GM12878 (cell line): ENCODE measurements at regions not wholly inside any gene's neighbourhood (a gene's known extent, or its start where the extent isn't known, plus 50 kb on each side); places are given as distances from the start of the nearest gene placed in this dataset.

Experiments used
- ATAC-seq: fragments of 200-7000 bp; cut with Tn5 transposase; 3 replicates; pipeline ENCODE4 v1.9.1; 2020; ENCODE audit warnings: mild to moderate bottlenecking, moderate library complexity
- BruUV-seq: library from RNA; stranded (reverse); fragments of 400-500 nt; replicated peaks from 2 replicates; lab custom pipeline; 2021; lab: Mats Ljungman, UMichigan
- CTCF ChIA-PET: fragments of 300-600 bp; sonication (Branson Sonifier 250); formaldehyde crosslinking; extraction: SDS; loops from one replicate; lab custom pipeline; 2021; ENCODE audit warnings: inconsistent platforms; lab: Yijun Ruan, JAX
- POLR2A ChIA-PET: fragments of 350-600 bp; formaldehyde crosslinking; extraction: SDS; loops from one replicate; lab custom pipeline; 2021; ENCODE audit warnings: inconsistent platforms; lab: Charles Lee
- RAD21 ChIA-PET: fragments of 300-600 bp; sonication (Branson Sonifier 250); formaldehyde crosslinking; loops from one replicate; lab custom pipeline; 2023; ENCODE audit warnings: antibody characterized with exemption; ENCODE audit not compliant: unreplicated experiment; lab: Charles Lee
- SMC1A ChIA-PET: fragments of 300-600 bp; sonication (Branson Sonifier 250); formaldehyde crosslinking; loops from one replicate; lab custom pipeline; 2023; ENCODE audit not compliant: unreplicated experiment, uncharacterized antibody; lab: Charles Lee
- DNase-seq: peaks from one replicate; pipeline ENCODE4 v3.0.0-alpha.2; 2011; ENCODE audit warnings: low read depth, low spot score
- FAIRE-seq: peaks from 3 replicates; lab custom pipeline; 2011; peaks lifted over from hg19 to GRCh38; lab: Jason Lieb, UNC
- H2AFZ ChIP-seq: 2 replicates; pipeline ENCODE4 v1.6.0; 2011; ENCODE audit warnings: low read depth, low read length, control low read depth; ENCODE audit not compliant: control insufficient read depth
- H3K27ac ChIP-seq: 2 replicates; pipeline ENCODE4 v1.5.1; 2011; ENCODE audit warnings: control low read depth; ENCODE audit not compliant: control insufficient read depth, insufficient read depth
- H3K27me3 ChIP-seq, 2 experiments: replicated peaks in 1 of 2; 2 replicates each; pipeline versions ENCODE4 v1.6.0 to v1.6.1; 2011; ENCODE audit warnings: low read length in 1 of 2; ENCODE audit not compliant: control insufficient read depth in 2 of 2, insufficient read depth in 2 of 2
- H3K36me3 ChIP-seq, 2 experiments: 2 replicates each; pipeline ENCODE4 v1.5.1; 2011; ENCODE audit warnings: low read length in 1 of 2; ENCODE audit not compliant: control insufficient read depth in 2 of 2, insufficient read depth in 2 of 2
- H3K4me1 ChIP-seq: 2 replicates; pipeline ENCODE4 v1.6.1; 2011; ENCODE audit warnings: mild to moderate bottlenecking, low read length, moderate library complexity, mixed read lengths; ENCODE audit not compliant: control insufficient read depth, insufficient read depth
- H3K4me2 ChIP-seq: 2 replicates; pipeline ENCODE4 v1.6.0; 2011; ENCODE audit warnings: control low read depth; ENCODE audit not compliant: control insufficient read depth, insufficient read depth
- H3K4me3 ChIP-seq: fragments of 200-600 bp; sonication (generic); 2 replicates; pipeline ENCODE4 v1.5.1; 2016
- H3K79me2 ChIP-seq: 2 replicates; pipeline ENCODE4 v1.6.0; 2011; ENCODE audit warnings: low read length; ENCODE audit not compliant: control insufficient read depth, insufficient read depth
- H3K9ac ChIP-seq: 2 replicates; pipeline ENCODE4 v1.8.0; 2011; ENCODE audit warnings: low read length, control low read depth, mixed read lengths; ENCODE audit not compliant: control insufficient read depth, insufficient read depth
- H3K9me3 ChIP-seq: replicated peaks from 3 replicates; pipeline ENCODE4 v1.5.1; 2011; ENCODE audit warnings: mild to moderate bottlenecking, low read length; ENCODE audit not compliant: control insufficient read depth, insufficient read depth
- H4K20me1 ChIP-seq: 2 replicates; pipeline ENCODE4 v1.6.0; 2011; ENCODE audit not compliant: control insufficient read depth, insufficient read depth
- ATF7 ChIP-seq: fragments of 450-650 bp; IDR thresholded peaks from 2 replicates; pipeline ENCODE4 v1.6.1; 2016; ENCODE audit warnings: low read depth, mild to moderate bottlenecking
- BHLHE40 ChIP-seq, 2 experiments: fragments of 450-650 bp in 1 of 2; IDR thresholded peaks; 2 replicates each; pipeline ENCODE4 v1.6.1; 2011 to 2017; ENCODE audit warnings: low read depth in 2 of 2, borderline replicate concordance in 1 of 2, improper control_type of control experiment in 1 of 2, low read length in 1 of 2, mild to moderate bottlenecking in 1 of 2
- BMI1 ChIP-seq: fragments of 450-650 bp; IDR thresholded peaks from 2 replicates; pipeline ENCODE4 v1.6.1; 2016; ENCODE audit warnings: mild to moderate bottlenecking, moderate library complexity, borderline replicate concordance
- CREM ChIP-seq: IDR thresholded peaks from 2 replicates; pipeline ENCODE4 v1.6.1; 2014; ENCODE audit warnings: antibody characterized with exemption, low read depth
- FOS ChIP-seq: IDR thresholded peaks from 3 replicates; pipeline ENCODE4 v1.6.1; 2011; ENCODE audit warnings: borderline replicate concordance; ENCODE audit not compliant: insufficient read length; ENCODE audit errors: extremely low read depth
- HSF1 ChIP-seq: fragments of 150-350 bp; IDR thresholded peaks from 2 replicates; pipeline ENCODE4 v1.6.1; 2014; ENCODE audit warnings: mild to moderate bottlenecking, low read depth, low read length
- IRF3 ChIP-seq: fragments of 450-650 bp; IDR thresholded peaks from 2 replicates; pipeline ENCODE4 v1.6.1; 2014; ENCODE audit warnings: mild to moderate bottlenecking
- KAT2A ChIP-seq: conservative IDR thresholded peaks from 2 replicates; pipeline ENCODE4 v1.6.1; 2011; ENCODE audit warnings: low read depth, low read length; ENCODE audit not compliant: control insufficient read depth
- KLF5 ChIP-seq: fragments of 450-650 bp; IDR thresholded peaks from 2 replicates; pipeline ENCODE4 v1.6.1; 2014; ENCODE audit warnings: mild to moderate bottlenecking; ENCODE audit not compliant: partially characterized antibody
- MTA2 ChIP-seq: fragments of 450-650 bp; IDR thresholded peaks from 2 replicates; pipeline ENCODE4 v1.6.1; 2016; ENCODE audit warnings: low read depth, mild to moderate bottlenecking, moderate library complexity
- RAD21 ChIP-seq: IDR thresholded peaks from 2 replicates; pipeline ENCODE4 v1.6.1; 2011; ENCODE audit warnings: mild to moderate bottlenecking, low read depth, low read length, moderate library complexity; ENCODE audit not compliant: insufficient read depth
- SMC3 ChIP-seq: IDR thresholded peaks from 2 replicates; pipeline ENCODE4 v1.6.1; 2011; ENCODE audit warnings: low read length, improper control_type of control experiment, borderline replicate concordance
- SP1 ChIP-seq: IDR thresholded peaks from one replicate; pipeline ENCODE4 v1.6.1; 2011; ENCODE audit warnings: low read depth, low read length
- SREBF1 ChIP-seq: IDR thresholded peaks from 2 replicates; pipeline ENCODE4 v1.6.1; 2012; ENCODE audit warnings: mild to moderate bottlenecking, low read length
- STAT1 ChIP-seq: fragments of 450-650 bp; conservative IDR thresholded peaks from 2 replicates; pipeline ENCODE4 v1.6.1; 2014; ENCODE audit warnings: antibody characterized with exemption, mild to moderate bottlenecking
- ZBTB40 ChIP-seq: fragments of 450-650 bp; IDR thresholded peaks from 2 replicates; pipeline ENCODE4 v1.6.1; 2016; ENCODE audit warnings: mild to moderate bottlenecking, moderate library complexity, borderline replicate concordance
- ZNF207 ChIP-seq: fragments of 450-650 bp; IDR thresholded peaks from 2 replicates; pipeline ENCODE4 v1.6.1; 2014; ENCODE audit warnings: antibody characterized with exemption, mild to moderate bottlenecking, borderline replicate concordance
- WGBS: methylation state at CpG from one replicate; pipeline ENCODE4 v1.1.6; 2016; ENCODE audit warnings: low lambda C conversion rate; ENCODE audit not compliant: insufficient replicate concordance, insufficient coverage; ENCODE audit errors: missing lambda C conversion rate; 5-methylcytosine and 5-hydroxymethylcytosine counted together
- in situ Hi-C: fragments of 300-500 bp; cut with MboI; formaldehyde crosslinking; loops from 9 replicates; pipeline ENCODE4 v1.14.3; 2018; ENCODE audit warnings: mixed read lengths
- intact Hi-C: fragments of 100-400 bp; cut with micrococcal nuclease; formaldehyde crosslinking; loops from one replicate; pipeline ENCODE4 v1.14.2; 2022; ENCODE audit not compliant: unreplicated experiment

- BruUV-seq, result no TSS peak
- Histone ChIP-seq H3K4me2 (no peak overlapping the region), H3K27me3 (no peaks in the 10 kb centered on the region), H3K27ac (no peak overlapping the region), H3K4me3 (no peak overlapping the region)
- RAD21 ChIA-PET, result no interaction called here
- intact Hi-C loops, result no loop called here
- 48% methylated on average over 16 of the region's 16 CpGs for whole genome bisulfite sequencing
- no peak for TF ChIP-seq MTA2
- no peak for TF ChIP-seq ATF7
- no peak for TF ChIP-seq KLF5
- TF ChIP-seq SMC3, result no peak
- no peak for TF ChIP-seq RAD21
- no peak for TF ChIP-seq STAT1
- TF ChIP-seq SREBF1, result no peak
- no peak for TF ChIP-seq FOS
- no peak for TF ChIP-seq BMI1
- no peak for TF ChIP-seq CREM
- no peak for TF ChIP-seq ZBTB40
- no peak for TF ChIP-seq IRF3
- TF ChIP-seq SP1, result no peak
- no peak for TF ChIP-seq BHLHE40 (IDR thresholded peaks at IDR 0.05; ENCODE audit: borderline replicate concordance in 1 of 2, low read depth in 2 of 2, low read length in 1 of 2)
- no peak for TF ChIP-seq HSF1
- no peak for TF ChIP-seq KAT2A
- TF ChIP-seq ZNF207, result no peak
- TF ChIP-seq, all 136 proteins: peak for 0
- ChIA-PET CTCF (no interaction called here), POLR2A (no interaction called here), SMC1A (no interaction called here)
- Histone ChIP-seq H4K20me1 (no peaks in the 10 kb centered on the region; the same call in 1 of the 2 replicates), H2AFZ (no peak overlapping the region), H3K9ac (no peak overlapping the region), H3K36me3 (no peaks in the 10 kb centered on the region), H3K9me3 (no peaks in the 10 kb centered on the region), H3K4me1 (no peaks in the 10 kb centered on the region), H3K79me2 (no peaks in the 10 kb centered on the region)
- ATAC-seq, result no peak
- no peak for FAIRE-seq
- in situ Hi-C loops, result no loop called here
- DNase-seq, result no peak
Observed at GRCh38 chr13:111423168-111423785, 102.8 kb downstream of the TEX29 start.
